ENCODE measurements at regions not wholly inside any gene's neighbourhood (a gene's known extent, or its start where the extent isn't known, plus 50 kb on each side); places are given as distances from the start of the nearest gene placed in this dataset.
"Not testable (repeated sequence)": the region's sequence is repeated elsewhere in the genome, so short reads cannot be mapped to it uniquely, and the experiment has no call there.

DNA sequence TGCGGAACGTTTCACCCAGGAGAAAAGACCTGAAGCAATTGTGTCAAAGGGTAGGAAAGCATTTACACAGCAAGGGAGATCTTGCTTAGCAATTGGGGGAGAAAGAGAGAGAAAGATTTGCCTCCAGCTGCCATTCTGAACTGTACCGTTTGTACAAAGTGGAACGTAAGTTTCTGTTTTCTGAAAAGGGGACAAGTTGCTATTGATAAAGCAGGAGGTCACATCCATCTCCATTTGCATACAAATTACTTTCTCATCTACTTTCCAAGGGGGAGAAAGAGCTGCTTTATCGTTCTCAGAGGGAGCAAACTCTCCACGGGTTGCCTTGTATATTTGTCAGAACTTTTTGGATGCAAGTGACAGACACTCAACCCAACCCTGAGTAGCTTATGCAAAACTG is 92.0 kb upstream of the CARD11 start:
- no peak for DNase-seq (ENCODE audit: low read depth)

DNA sequence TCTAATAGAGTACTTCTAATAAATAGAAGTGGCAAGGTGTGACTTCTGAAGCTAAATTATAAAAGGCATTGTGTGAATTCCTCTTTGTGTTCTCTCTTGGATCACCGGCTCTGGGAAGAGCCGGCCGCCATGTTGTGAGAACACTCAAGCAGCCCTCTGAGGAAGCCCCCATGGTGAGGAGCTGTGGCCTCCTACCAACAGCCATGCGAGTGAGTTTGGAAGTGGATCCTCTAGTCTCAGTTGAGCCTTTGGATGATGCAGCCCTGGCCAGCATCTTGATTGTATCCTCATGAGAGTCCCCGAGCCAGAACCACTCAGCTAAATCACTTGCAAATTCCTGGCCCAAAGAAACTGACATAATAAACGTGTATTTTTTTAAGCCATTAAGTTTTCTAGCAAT is 94.5 kb upstream of the CARD11 start:
- no peak for DNase-seq (ENCODE audit: low read depth)

GRCh38 chr7:3138997-3139396 is 95.3 kb upstream of the CARD11 start:
- DNase-seq (ENCODE audit: low read depth) = peak; percentile 67

GRCh38 chr7:3140834-3141233 is 97.2 kb upstream of the CARD11 start:
- DNase-seq (ENCODE audit: low read depth) = no peak

- no peak for DNase-seq (ENCODE audit: low read depth)
Measured at GRCh38 chr7:3141326-3141725, 97.7 kb upstream of the CARD11 start.

DNA sequence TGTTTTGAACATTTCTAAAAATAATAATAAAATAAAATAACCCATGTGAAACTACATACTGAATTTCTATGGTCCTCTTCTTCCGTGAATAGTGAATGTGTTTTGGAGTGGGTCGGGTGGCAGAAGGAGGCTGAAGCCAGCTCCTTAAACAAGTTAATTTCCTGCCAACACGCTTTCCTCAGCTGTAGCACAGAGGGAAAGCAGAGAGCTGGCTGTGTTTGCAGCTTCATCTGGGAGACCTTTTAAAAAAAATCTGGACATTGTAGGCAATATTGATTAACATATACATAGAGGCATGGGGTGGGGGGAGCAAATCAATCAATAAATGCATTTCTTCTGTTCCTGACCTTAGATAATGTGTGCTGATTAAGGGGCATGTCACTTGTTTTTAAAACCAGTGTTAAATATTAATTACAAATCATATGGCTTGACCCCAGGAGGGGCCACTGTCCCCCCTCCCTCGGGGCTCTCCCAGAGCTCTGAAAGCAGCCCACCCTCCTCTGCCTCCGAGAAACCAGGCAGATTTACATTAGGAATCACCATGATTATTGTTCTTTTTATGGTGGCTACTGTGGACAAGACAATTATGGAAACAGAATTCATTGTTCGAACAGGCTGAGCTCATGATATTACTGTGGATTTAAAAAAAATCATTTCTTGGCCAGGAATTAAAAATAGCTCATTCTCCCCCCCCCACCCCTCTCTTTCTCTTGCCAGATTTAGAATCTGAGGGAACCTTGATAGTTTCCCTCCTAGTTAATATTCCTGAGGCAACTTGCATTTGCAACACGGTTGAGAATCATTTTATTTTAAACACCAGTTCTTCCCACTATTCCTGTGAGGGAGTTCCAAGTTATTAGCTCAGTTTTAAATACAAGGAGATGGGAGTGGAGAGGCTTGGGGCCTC is 100.5 kb upstream of the CARD11 start:
- DNase-seq (ENCODE audit: low read depth) = no peak

GRCh38 chr7:3144776-3145125 is 101.1 kb upstream of the CARD11 start:
- not testable (repeated sequence) for DNase-seq (ENCODE audit: low read depth)

- no peak for DNase-seq (ENCODE audit: low read depth)
Measured at GRCh38 chr7:3146571-3147226, 103.0 kb upstream of the CARD11 start.

DNA sequence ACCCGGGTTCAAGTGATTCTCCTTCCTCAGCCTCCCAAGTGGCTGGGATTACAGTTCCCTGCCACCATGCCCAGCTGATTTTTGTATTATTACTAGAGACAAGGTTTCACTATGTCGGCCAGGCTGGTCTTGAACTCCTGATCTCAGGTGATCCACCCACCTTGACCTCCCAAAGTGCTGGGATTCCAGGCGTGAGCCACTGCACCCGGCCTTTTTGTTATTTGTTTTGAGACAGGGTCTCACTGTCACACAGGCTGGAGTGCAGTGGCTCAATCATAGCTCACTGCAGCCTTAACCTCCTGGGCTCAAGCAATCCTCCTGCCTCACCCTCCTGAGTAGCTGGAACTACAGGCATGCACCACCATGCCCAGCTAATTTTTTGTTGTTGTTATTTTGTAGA is 104.8 kb upstream of the CARD11 start:
- DNase-seq (ENCODE audit: low read depth) = not testable (repeated sequence)

DNA sequence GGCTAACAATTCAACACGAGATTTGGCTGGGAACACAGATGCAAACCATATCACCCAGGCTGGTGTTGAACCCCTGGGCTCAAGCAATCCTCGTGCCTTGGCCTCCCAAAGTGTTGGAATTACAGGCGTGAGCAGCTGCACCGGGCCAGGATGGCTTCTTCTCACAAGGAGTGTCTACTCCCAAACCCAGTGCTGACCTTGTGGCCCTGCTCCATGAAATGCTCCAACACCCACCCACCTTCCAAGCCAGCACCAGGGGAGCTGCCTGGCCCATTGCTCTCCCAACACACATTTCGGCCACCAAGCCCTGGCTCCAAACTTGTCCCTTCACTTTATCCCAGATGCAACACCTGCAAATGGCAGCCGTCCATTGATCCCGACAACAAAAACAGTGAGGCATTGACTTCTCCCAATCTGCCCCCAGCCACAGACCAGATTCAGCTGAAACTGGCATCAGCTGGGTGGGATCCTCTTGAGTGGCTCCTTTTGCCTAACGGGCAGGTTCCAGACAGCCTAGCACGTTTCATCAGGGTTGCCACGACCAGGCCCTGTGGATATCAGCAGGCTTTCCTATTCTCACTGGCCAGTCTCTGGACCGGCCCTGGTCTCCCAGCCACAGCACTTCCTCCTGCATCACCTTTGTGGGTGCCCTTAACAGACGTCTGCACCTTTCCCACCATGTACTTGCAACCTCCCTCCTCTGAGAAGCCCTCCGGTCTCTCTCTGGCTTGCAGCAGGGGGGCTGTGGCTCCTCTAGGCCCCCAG is 105.7 kb upstream of the CARD11 start:
- no peak for DNase-seq (ENCODE audit: low read depth)

GRCh38 chr7:3150027-3150426 is 106.4 kb upstream of the CARD11 start:
- DNase-seq (ENCODE audit: low read depth) = no peak

DNA sequence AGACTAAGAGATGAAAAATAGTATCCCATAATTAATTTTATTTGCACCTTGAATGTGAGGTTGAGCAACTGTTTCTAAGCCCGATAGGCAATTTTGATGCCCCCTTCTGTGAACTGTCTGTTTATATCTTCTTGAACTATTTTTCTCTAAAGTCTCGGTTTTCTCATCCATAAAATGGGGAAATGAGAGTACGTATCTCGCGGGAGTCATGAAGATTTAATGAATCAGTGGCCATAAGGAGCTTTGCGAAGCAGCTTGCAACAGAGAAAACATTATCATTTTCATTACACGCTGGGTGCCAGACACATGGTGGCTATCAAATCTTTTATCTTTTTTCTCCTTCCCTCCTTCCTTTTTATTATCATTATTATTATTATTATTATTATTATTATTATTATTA is 108.1 kb upstream of the CARD11 start:
- no peak for DNase-seq (ENCODE audit: low read depth)

DNA sequence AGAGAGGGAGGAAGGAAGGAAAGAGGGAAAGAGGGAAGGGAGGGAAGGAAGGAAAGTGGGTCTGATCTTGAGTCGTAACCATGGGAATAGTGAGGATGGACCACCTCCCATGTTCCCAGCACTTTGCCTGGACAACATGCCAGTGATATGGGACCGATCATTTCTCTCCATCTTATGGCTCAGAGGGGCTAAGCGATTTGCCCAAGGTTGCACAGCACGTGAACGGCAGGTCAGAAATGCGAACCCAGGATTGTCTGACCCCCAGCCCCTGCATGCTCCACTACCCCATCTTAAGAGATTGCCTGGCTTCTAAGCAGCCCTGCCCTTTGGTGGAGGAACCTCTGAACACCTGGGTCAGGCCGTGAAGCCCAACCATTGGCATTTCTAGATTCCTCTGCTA is 109.0 kb upstream of the CARD11 start:
- DNase-seq (ENCODE audit: low read depth) = no peak

DNA sequence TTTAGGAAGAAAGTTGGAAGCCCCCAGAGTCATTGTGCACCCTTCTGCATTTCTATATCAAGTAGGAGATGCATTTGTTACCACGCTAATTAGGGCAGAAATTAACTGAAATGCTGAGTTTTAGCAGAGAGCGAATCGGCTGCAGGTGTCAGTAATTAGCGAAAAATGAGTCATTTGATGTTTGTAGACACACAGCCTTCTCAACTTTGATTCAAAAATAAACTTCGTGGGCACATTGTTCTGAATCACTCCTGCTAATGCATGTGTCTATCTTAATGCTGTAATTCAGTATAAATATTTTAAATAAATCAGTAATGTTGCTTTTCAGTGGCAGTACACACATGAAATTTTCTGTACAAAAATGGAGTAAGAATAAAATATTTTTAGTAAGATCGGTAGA is 109.5 kb upstream of the CARD11 start:
- DNase-seq (ENCODE audit: low read depth) = no peak

GRCh38 chr7:3154317-3154716 is 110.7 kb upstream of the CARD11 start:
- no peak for DNase-seq (ENCODE audit: low read depth)

DNA sequence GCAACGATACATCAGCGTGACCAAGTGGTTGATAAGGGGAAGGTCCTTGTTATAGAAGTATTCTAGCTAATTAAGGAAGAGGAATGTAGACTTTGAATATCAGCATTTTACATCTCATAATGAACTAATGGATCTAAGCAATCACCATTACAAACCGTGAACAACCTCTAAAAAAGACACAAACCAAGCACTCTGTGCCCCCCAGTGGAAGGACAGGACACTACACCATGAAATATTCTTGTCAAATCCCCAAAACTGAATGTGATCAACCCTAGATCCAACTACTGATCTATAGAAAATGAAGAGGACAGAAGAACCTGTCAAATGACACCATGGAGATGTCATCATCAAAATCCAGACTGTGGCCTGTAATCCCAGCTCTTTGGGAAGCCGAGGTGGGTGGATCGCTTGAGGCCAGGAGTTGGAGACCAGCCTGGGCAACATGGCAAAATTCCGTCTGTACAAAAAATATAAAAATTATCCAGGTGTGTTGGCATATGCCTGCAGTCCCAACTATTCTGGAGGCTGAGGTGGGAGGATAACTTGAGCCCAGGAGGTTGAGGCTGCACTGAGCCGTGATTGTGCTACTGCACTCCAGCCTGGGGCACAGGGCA is 111.3 kb upstream of the CARD11 start:
- DNase-seq (ENCODE audit: low read depth) = peak; percentile 60

DNA sequence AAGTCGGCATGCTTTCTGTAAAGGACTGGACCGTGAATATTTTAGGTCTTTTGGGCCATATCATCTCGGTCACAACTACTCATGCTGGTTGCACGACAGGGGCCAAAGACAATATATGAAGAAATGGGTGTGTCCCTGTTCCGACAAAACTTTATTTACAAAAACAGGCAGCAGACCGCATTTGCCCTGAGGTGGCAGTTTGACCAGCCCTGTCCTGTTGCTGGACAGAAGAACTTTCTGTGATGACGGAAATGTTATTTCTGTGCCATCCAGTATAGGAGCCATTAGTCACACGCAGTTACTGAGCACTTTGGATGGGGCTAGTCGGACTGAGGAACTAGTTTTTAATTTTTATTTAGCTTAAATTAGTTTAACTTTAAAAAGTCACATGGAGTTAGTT is 112.8 kb upstream of the CARD11 start:
- no peak for DNase-seq (ENCODE audit: low read depth)

- DNase-seq (ENCODE audit: low read depth) = no peak
Measured at GRCh38 chr7:3157566-3158287, 114.1 kb upstream of the CARD11 start.

GRCh38 chr7:3158341-3158760 is 114.7 kb upstream of the CARD11 start:
- DNase-seq (ENCODE audit: low read depth) = no peak

- no peak for DNase-seq (ENCODE audit: low read depth)
Measured at GRCh38 chr7:3159039-3159438, 115.4 kb upstream of the CARD11 start.

- no peak for DNase-seq (ENCODE audit: low read depth)
Measured at GRCh38 chr7:3159445-3159844, 115.8 kb upstream of the CARD11 start.

Measured in myocyte (in vitro differentiated cells).